ENCODE measurements at regions not wholly inside any gene's neighbourhood (a gene's known extent, or its start where the extent isn't known, plus 50 kb on each side); places are given as distances from the start of the nearest gene placed in this dataset.

GRCh38 chr6:22497276-22497675 lies 72.1 kb upstream of the HDGFL1 start:
- no peak for DNase-seq (ENCODE audit: extremely low read depth, low read depth)
- no peak overlapping the region for H3K4me3 ChIP-seq (replicated peaks; ENCODE audit: low read depth, low read length)
- no peak for TF ChIP-seq CTCF (IDR thresholded peaks at IDR 0.05; ENCODE audit: low read depth, low read length, missing control alignments)

GRCh38 chr6:22499815-22500214 lies 69.6 kb upstream of the HDGFL1 start:
- no peak for TF ChIP-seq CTCF (IDR thresholded peaks at IDR 0.05; ENCODE audit: low read depth, low read length, missing control alignments)
- no peak for DNase-seq (ENCODE audit: extremely low read depth, low read depth)

GRCh38 chr6:22506496-22506895 lies 62.9 kb upstream of the HDGFL1 start:
- no peak for TF ChIP-seq CTCF (IDR thresholded peaks at IDR 0.05; ENCODE audit: low read depth, low read length, missing control alignments)

More at GRCh38 chr6:22499815-22500214, 69.6 kb upstream of the HDGFL1 start:
- no peak overlapping the region for H3K4me3 ChIP-seq (replicated peaks; ENCODE audit: low read depth, low read length)

GRCh38 chr6:22512686-22513427 lies 56.5 kb upstream of the HDGFL1 start:
- no peak for TF ChIP-seq CTCF (IDR thresholded peaks at IDR 0.05; ENCODE audit: low read depth, low read length, missing control alignments)
- H3K4me3 ChIP-seq (replicated peaks; ENCODE audit: low read depth, low read length), result no peak overlapping the region
- no peak for DNase-seq (ENCODE audit: extremely low read depth, low read depth)

More at GRCh38 chr6:22506496-22506895, 62.9 kb upstream of the HDGFL1 start:
- no peak overlapping the region for H3K4me3 ChIP-seq (replicated peaks; ENCODE audit: low read depth, low read length)
- no peak for DNase-seq (ENCODE audit: extremely low read depth, low read depth)

GRCh38 chr6:22513667-22514066 lies 55.7 kb upstream of the HDGFL1 start:
- no peak for TF ChIP-seq CTCF (IDR thresholded peaks at IDR 0.05; ENCODE audit: low read depth, low read length, missing control alignments)
- no peak for DNase-seq (ENCODE audit: extremely low read depth, low read depth)
- H3K4me3 ChIP-seq (replicated peaks; ENCODE audit: low read depth, low read length), result no peak overlapping the region

DNA sequence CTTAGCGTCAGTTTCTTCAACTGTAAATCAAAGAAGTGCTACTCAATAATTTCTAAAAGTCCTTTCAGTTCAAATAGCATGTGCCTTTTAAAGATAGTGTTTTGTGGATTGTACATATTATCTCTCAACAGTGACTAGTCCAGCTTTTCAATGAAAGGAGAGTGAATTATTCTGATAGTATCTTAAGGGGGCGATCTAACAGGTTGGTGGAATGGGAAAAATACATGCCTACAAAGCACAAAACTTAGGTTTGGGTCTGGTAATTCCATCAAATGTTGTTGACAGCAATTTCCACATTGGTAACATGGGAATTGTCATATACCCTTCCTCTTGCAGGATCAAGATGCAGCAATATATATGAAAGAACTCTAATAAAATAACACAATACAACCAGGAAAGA lies 50.1 kb upstream of the HDGFL1 start:
- no peak for TF ChIP-seq CTCF (IDR thresholded peaks at IDR 0.05; ENCODE audit: low read depth, low read length, missing control alignments)
- no peak overlapping the region for H3K4me3 ChIP-seq (replicated peaks; ENCODE audit: low read depth, low read length)
- DNase-seq (ENCODE audit: extremely low read depth, low read depth), result no peak

All from HFF-Myc (cell line).